HL-60 (cell line): ENCODE measurements at regions not wholly inside any gene's neighbourhood (a gene's known extent, or its start where the extent isn't known, plus 50 kb on each side); places are given as distances from the start of the nearest gene placed in this dataset.

ENCODE experiments used
- CTCF ChIP-seq: IDR thresholded peaks from one replicate; pipeline ENCODE4 v1.5.1; 2011; ENCODE audit warnings: low read length, control low read depth, inconsistent platforms; ENCODE audit not compliant: insufficient read depth
- GABPA ChIP-seq: IDR thresholded peaks from 2 replicates; pipeline ENCODE4 v1.6.1; 2012; ENCODE audit warnings: low read depth
- REST ChIP-seq: IDR thresholded peaks from 2 replicates; pipeline ENCODE4 v1.6.1; 2012; ENCODE audit warnings: low read depth; ENCODE audit not compliant: insufficient replicate concordance

- TF ChIP-seq CTCF (no peak), REST (no peak), GABPA (no peak)
Measured at GRCh38 chr16:73743665-73744496, 552.7 kb upstream of the PSMD7 start.
